Adrenal gland (tissue), 9 donors: ENCODE measurements at regions not wholly inside any gene's neighbourhood (a gene's known extent, or its start where the extent isn't known, plus 50 kb on each side); places are given as distances from the start of the nearest gene placed in this dataset.
A peak's percentile ranks its signal among the peaks of the same experiment; 100 is the strongest.
"Not testable (repeated sequence)": the region's sequence is repeated elsewhere in the genome, so short reads cannot be mapped to it uniquely, and the experiment has no call there.

ENCODE experiments used
- DNase-seq, 7 donors: peaks; one replicate each; pipeline ENCODE4 v3.0.0-alpha.2; 2019 to 2020
- H3K27ac ChIP-seq, 5 donors: fragments of 200-600 bp; sonication (generic) in 4 of 5; 1 replicate in 3 of 5; 2 replicates in 2 of 5; pipeline versions ENCODE4 v1.5.1 to v1.8.0; 2016 to 2020; ENCODE audit warnings: mild to moderate bottlenecking in 1 of 5
- H3K27me3 ChIP-seq: fragments of 200-600 bp; 2 replicates; pipeline ENCODE4 v1.8.0; 2021
- H3K36me3 ChIP-seq, 2 donors: fragments of 200-600 bp; replicated peaks in 1 of 2; 1 replicate in 1 of 2; 2 replicates in 1 of 2; pipeline versions ENCODE4 v1.5.1 to v1.8.0; 2018 to 2022
- H3K4me1 ChIP-seq, 2 donors: fragments of 200-600 bp; replicated peaks in 1 of 2; 1 replicate in 1 of 2; 2 replicates in 1 of 2; pipeline versions ENCODE4 v1.5.1 to v1.8.0; 2018 to 2021
- H3K4me3 ChIP-seq, 4 donors: fragments of 200-600 bp; sonication (generic) in 3 of 4; one replicate each; pipeline ENCODE4 v1.5.1; 2016 to 2018
- H3K9me3 ChIP-seq, 3 donors: fragments of 200-600 bp; sonication (generic) in 1 of 3; replicated peaks in 1 of 3; 1 replicate in 2 of 3; 2 replicates in 1 of 3; pipeline versions ENCODE4 v1.5.1 to v1.8.0; 2016 to 2021
- CTCF ChIP-seq, 6 experiments: fragments of 450-650 bp in 4 of 6; fragments of 200-600 bp in 2 of 6; sonication (generic) in 1 of 6; IDR thresholded peaks; 1 replicate in 5 of 6; 2 replicates in 1 of 6; pipeline versions ENCODE4 v1.5.1 to v1.8.0; 2016 to 2021; ENCODE audit warnings: antibody characterized with exemption in 6 of 6, mild to moderate bottlenecking in 2 of 6, moderate library complexity in 1 of 6
- POLR2A ChIP-seq, 2 donors: fragments of 450-650 bp; IDR thresholded peaks; one replicate each; pipeline ENCODE4 v1.6.1; 2017; ENCODE audit warnings: antibody characterized with exemption in 2 of 2, mild to moderate bottlenecking in 2 of 2, moderate library complexity in 1 of 2
- WGBS, 4 donors: extraction: QIAGEN DNeasy Blood & Tissue Kit in 2 of 4; methylation state at CpG; one replicate each; pipeline versions ENCODE4 v1.1.5 to v1.1.7; 2013 to 2017; 5-methylcytosine and 5-hydroxymethylcytosine counted together
- intact Hi-C, 2 donors: fragments of 100-400 bp; cut with DNase I; formaldehyde crosslinking; loops; one replicate each; pipeline versions ENCODE4 v1.14.1 to v1.15.0; 2022 to 2023
- donor health status: healthy with polysubstance abuse.
- donor health status: Bipolar disorder and iron deficiency.
- donor health status: DM: yes; HTN: yes; CAD: no.
- donor health status: DM: no; HTN: no; CAD: no.
- donor health status: DM: no; HTN: no; CAD: no.

- H3K27me3 ChIP-seq = no peaks in the 10 kb centered on the region
- no peak overlapping the region for H3K4me3 ChIP-seq
- no peaks in the 10 kb centered on the region for H3K9me3 ChIP-seq
- DNase-seq = no peak
- TF ChIP-seq CTCF (IDR thresholded peaks at IDR 0.05) (no peak), POLR2A (IDR thresholded peaks at IDR 0.05) (no peak)
- no peaks in the 10 kb centered on the region for H3K4me1 ChIP-seq
- 67 to 74% (median 71%) methylated on average over 7 to 8 of the region's 8 CpGs for WGBS, 4 donors
- intact Hi-C loops = no loop called here
- H3K27ac ChIP-seq = no peak overlapping the region
- H3K36me3 ChIP-seq = no peaks in the 10 kb centered on the region
These were observed 488.2 kb downstream of the OMA1 start for GRCh38 chr1:58058323-58058722.

- no peak for TF ChIP-seq POLR2A (IDR thresholded peaks at IDR 0.05)
- no peak for TF ChIP-seq CTCF (IDR thresholded peaks at IDR 0.05)
- no peaks in the 10 kb centered on the region for H3K27me3 ChIP-seq
- H3K4me3 ChIP-seq = no peak overlapping the region
- H3K9me3 ChIP-seq = no peaks in the 10 kb centered on the region
- DNase-seq = no peak
- H3K27ac ChIP-seq = no peak overlapping the region
- no peaks in the 10 kb centered on the region for H3K36me3 ChIP-seq
- intact Hi-C loops = no loop called here
- H3K4me1 ChIP-seq = no peaks in the 10 kb centered on the region
These were observed 488.7 kb downstream of the OMA1 start for GRCh38 chr1:58057826-58058225.

GRCh38 chr1:58051187-58051586 lies 495.3 kb downstream of the OMA1 start:
- H3K27ac ChIP-seq, H3K36me3 ChIP-seq, H3K4me3 ChIP-seq, H3K27me3 ChIP-seq, intact Hi-C loops, H3K4me1 ChIP-seq, DNase-seq, H3K9me3 ChIP-seq: not testable (repeated sequence)
- 86 to 100% (median 89%) methylated on average over 2 of the region's 2 CpGs for WGBS, 4 donors

GRCh38 chr1:58047265-58047858 lies 499.2 kb downstream of the OMA1 start:
- H3K4me3 ChIP-seq = no peak overlapping the region
- 62 to 67% (median 64%) methylated on average over 5 of the region's 5 CpGs for WGBS, 4 donors
- no peaks in the 10 kb centered on the region for H3K27me3 ChIP-seq
- no peaks in the 10 kb centered on the region for H3K36me3 ChIP-seq
- H3K9me3 ChIP-seq = no peaks in the 10 kb centered on the region
- intact Hi-C loops = loop anchor here (5.0 to 10.0 kb wide), 2 partner anchors 1213 to 1215 kb away; no protein-coding TSS in a partner anchor
- peak in 6 of 7 donors; percentile 19 to 56 (median 32) for DNase-seq
- H3K4me1 ChIP-seq = no peaks in the 10 kb centered on the region
- no peak overlapping the region for H3K27ac ChIP-seq
- TF ChIP-seq POLR2A (IDR thresholded peaks at IDR 0.05) (no peak), CTCF (IDR thresholded peaks at IDR 0.05) (peak; percentile 27 to 69 (median 62))

- H3K4me3 ChIP-seq = no peak overlapping the region
- H3K27ac ChIP-seq = no peak overlapping the region
- H3K27me3 ChIP-seq = no peaks in the 10 kb centered on the region
- no peaks in the 10 kb centered on the region for H3K36me3 ChIP-seq
- no peaks in the 10 kb centered on the region for H3K9me3 ChIP-seq
- intact Hi-C loops = loop anchor here (5.0 to 10.0 kb wide), 2 partner anchors 1210 to 1213 kb away; no protein-coding TSS in a partner anchor
- 84 to 92% (median 86%) methylated on average over 14 to 15 of the region's 15 CpGs for WGBS, 4 donors
- TF ChIP-seq CTCF (IDR thresholded peaks at IDR 0.05) = no peak
- no peak for TF ChIP-seq POLR2A (IDR thresholded peaks at IDR 0.05)
- DNase-seq = no peak
- H3K4me1 ChIP-seq = no peaks in the 10 kb centered on the region
These were observed 501.3 kb downstream of the OMA1 start for GRCh38 chr1:58045094-58045705.
